ENCODE measurements at regions not wholly inside any gene's neighbourhood (a gene's known extent, or its start where the extent isn't known, plus 50 kb on each side); places are given as distances from the start of the nearest gene placed in this dataset.

DNA sequence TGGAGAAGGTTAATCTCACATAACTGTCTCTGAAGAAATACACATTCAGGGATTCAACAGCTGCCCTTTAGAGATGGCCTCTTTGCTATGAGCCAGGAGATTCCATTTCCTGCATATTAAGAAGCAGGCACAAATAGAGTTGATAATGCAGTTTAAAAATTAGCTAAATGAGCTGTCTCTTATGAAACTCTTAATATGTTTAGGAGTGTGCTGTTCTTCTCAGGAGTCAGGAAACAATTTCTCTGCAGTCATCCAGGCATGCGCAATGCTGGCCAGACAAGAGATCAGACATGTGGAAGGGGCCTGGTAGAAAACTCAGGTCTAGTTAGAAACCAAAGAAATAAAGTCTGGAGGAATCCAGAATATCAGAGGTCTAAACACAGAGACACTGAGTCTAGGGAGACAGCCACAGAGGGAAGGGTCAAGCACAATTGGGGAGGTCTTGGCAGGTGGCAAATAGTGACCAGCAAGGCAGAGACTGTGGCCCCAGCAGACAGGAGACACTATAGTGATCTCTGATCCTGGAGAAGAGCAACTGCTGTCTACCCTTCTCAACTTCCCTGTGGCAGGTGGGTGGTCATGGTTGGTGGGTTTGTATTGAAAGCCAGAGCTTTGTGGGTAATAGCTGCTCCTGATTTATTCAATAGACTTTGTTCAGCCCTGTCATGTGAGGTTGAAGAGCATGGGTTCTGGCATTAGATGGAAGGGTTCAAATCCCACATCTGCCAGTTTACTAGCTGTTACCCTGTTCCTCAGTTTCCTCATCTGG, 185.8 kb upstream of the RMST start:
- ChIA-PET POLR2A (no interaction called here), CTCF (ENCODE audit: low intra/inter-chr PET ratio, low total read pairs) (no interaction called here)
- Histone ChIP-seq H3K27me3 (ENCODE audit: control insufficient read depth in 1 of 2, insufficient read depth in 2 of 2, low read length in 2 of 2) (no peaks in the 10 kb centered on the region), H3K4me1 (ENCODE audit: insufficient read depth, low read length) (no peaks in the 10 kb centered on the region), H3K4me3 (replicated peaks in 1 of 3; ENCODE audit: insufficient read depth in 1 of 3, low read depth in 2 of 3, low read length in 3 of 3) (no peak overlapping the region), H4K20me1 (ENCODE audit: insufficient read depth, low read length) (no peaks in the 10 kb centered on the region), H3K4me2 (ENCODE audit: low read depth, low read length) (no peak overlapping the region), H3K9ac (ENCODE audit: insufficient read depth, low read depth, low read length) (no peak overlapping the region), H3K36me3 (replicated peaks in 1 of 2; ENCODE audit: control insufficient read depth in 1 of 2, insufficient read depth in 2 of 2, low read length in 2 of 2) (no peaks in the 10 kb centered on the region), H3K27ac (ENCODE audit: extremely low read length, insufficient read depth, low read length) (no peak overlapping the region), H2AFZ (ENCODE audit: low read length) (no peak overlapping the region), H3K79me2 (ENCODE audit: insufficient read depth, low read length) (no peaks in the 10 kb centered on the region), H3K9me3 (ENCODE audit: low read length) (no peaks in the 10 kb centered on the region)
- no peak for TF ChIP-seq ZBTB21 (CRISPR knock-in tag; IDR thresholded peaks at IDR 0.05)
- TF ChIP-seq, protein P1, sequence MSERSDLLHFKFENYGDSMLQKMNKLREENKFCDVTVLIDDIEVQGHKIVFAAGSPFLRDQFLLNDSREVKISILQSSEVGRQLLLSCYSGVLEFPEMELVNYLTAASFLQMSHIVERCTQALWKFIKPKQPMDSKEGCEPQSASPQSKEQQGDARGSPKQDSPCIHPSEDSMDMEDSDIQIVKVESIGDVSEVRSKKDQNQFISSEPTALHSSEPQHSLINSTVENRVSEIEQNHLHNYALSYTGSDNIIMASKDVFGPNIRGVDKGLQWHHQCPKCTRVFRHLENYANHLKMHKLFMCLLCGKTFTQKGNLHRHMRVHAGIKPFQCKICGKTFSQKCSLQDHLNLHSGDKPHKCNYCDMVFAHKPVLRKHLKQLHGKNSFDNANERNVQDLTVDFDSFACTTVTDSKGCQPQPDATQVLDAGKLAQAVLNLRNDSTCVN (CRISPR knock-in tag; IDR thresholded peaks at IDR 0.05; ENCODE audit: borderline replicate concordance): no peak
- TF ChIP-seq TAF15 (IDR thresholded peaks at IDR 0.05; ENCODE audit: low read depth, low read length, poor library complexity, severe bottlenecking): no peak
- no peak for TF ChIP-seq KLF16 (CRISPR knock-in tag; IDR thresholded peaks at IDR 0.05)
- TF ChIP-seq ELF3 (CRISPR knock-in tag; IDR thresholded peaks at IDR 0.05): no peak
- TF ChIP-seq MATR3 (CRISPR knock-in tag; IDR thresholded peaks at IDR 0.05): no peak
- TF ChIP-seq ZNF124 (CRISPR knock-in tag; IDR thresholded peaks at IDR 0.05): no peak
- DNase-seq (ENCODE audit: low spot score) (no peak), ATAC-seq (no peak), FAIRE-seq (no peak)
- WGBS (ENCODE audit: low lambda C conversion rate): 100% methylated on average over 1 of the region's 1 CpG
- intact Hi-C loops (cut with micrococcal nuclease; ENCODE audit: unreplicated experiment): no loop called here
- BruUV-seq (replicated peaks): no TSS peak
- in situ Hi-C loops (cut with HindIII; ENCODE audit: extremely low pct_ligation_motif_present, low pct_unique_long_range_greater_than_20kb): no loop called here

DNA sequence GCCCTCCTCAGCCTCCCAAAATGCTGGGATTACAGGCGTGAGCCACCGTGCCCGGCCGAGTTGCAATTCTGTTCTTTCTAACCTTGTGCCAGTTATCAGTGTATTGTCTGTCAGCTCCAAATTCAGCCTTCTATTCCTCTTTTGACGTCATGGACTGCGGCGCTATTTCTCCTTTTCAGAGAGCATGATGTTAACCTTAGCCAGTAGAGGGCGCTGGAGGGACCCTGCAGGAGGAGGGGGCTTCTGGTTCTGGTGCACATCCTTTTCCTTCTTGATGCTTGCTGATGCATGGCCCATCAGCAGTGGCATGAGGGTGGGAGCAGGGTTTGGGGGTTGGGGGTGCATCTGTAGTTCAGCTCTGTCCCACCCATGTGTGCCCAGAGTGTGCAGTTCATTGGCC, 179.3 kb upstream of the RMST start:
- FAIRE-seq: no peak
- no TSS peak for BruUV-seq (replicated peaks)
- Histone ChIP-seq H3K27ac (ENCODE audit: extremely low read length, insufficient read depth, low read length) (no peak overlapping the region), H3K27me3 (ENCODE audit: control insufficient read depth in 1 of 2, insufficient read depth in 2 of 2, low read length in 2 of 2) (no peaks in the 10 kb centered on the region), H3K79me2 (ENCODE audit: insufficient read depth, low read length) (no peaks in the 10 kb centered on the region), H3K9ac (ENCODE audit: insufficient read depth, low read depth, low read length) (no peak overlapping the region), H2AFZ (ENCODE audit: low read length) (no peak overlapping the region), H3K36me3 (replicated peaks in 1 of 2; ENCODE audit: control insufficient read depth in 1 of 2, insufficient read depth in 2 of 2, low read length in 2 of 2) (no peaks in the 10 kb centered on the region), H4K20me1 (ENCODE audit: insufficient read depth, low read length) (no peaks in the 10 kb centered on the region), H3K9me3 (ENCODE audit: low read length) (no peaks in the 10 kb centered on the region), H3K4me3 (replicated peaks in 1 of 3; ENCODE audit: insufficient read depth in 1 of 3, low read depth in 2 of 3, low read length in 3 of 3) (no peak overlapping the region), H3K4me1 (ENCODE audit: insufficient read depth, low read length) (no peaks in the 10 kb centered on the region), H3K4me2 (ENCODE audit: low read depth, low read length) (no peak overlapping the region)
- no peak for DNase-seq (ENCODE audit: low spot score)
- TF ChIP-seq, protein P2, sequence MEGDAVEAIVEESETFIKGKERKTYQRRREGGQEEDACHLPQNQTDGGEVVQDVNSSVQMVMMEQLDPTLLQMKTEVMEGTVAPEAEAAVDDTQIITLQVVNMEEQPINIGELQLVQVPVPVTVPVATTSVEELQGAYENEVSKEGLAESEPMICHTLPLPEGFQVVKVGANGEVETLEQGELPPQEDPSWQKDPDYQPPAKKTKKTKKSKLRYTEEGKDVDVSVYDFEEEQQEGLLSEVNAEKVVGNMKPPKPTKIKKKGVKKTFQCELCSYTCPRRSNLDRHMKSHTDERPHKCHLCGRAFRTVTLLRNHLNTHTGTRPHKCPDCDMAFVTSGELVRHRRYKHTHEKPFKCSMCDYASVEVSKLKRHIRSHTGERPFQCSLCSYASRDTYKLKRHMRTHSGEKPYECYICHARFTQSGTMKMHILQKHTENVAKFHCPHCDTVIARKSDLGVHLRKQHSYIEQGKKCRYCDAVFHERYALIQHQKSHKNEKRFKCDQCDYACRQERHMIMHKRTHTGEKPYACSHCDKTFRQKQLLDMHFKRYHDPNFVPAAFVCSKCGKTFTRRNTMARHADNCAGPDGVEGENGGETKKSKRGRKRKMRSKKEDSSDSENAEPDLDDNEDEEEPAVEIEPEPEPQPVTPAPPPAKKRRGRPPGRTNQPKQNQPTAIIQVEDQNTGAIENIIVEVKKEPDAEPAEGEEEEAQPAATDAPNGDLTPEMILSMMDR (CRISPR knock-in tag; IDR thresholded peaks at IDR 0.05): peak; percentile 45
- no peak for TF ChIP-seq ZBTB20 (CRISPR knock-in tag; IDR thresholded peaks at IDR 0.05; ENCODE audit: borderline replicate concordance, low read depth)
- ChIA-PET CTCF (ENCODE audit: low intra/inter-chr PET ratio, low total read pairs) (no interaction called here), POLR2A (no interaction called here)
- in situ Hi-C loops (cut with HindIII; ENCODE audit: extremely low pct_ligation_motif_present, low pct_unique_long_range_greater_than_20kb) (no loop called here), intact Hi-C loops (cut with micrococcal nuclease; ENCODE audit: unreplicated experiment) (no loop called here)
- no peak for ATAC-seq
- WGBS (ENCODE audit: low lambda C conversion rate): 36% methylated on average over 8 of the region's 8 CpGs
